ENCODE measurements at regions not wholly inside any gene's neighbourhood (a gene's known extent, or its start where the extent isn't known, plus 50 kb on each side); places are given as distances from the start of the nearest gene placed in this dataset.

GRCh38 chr16:49100366-49100765, 181.3 kb downstream of the CBLN1 start:
- Mint-ChIP-seq H3K4me1 (ENCODE audit: low read depth, unreplicated experiment) (no peaks in the 10 kb centered on the region), H3K36me3 (ENCODE audit: insufficient read depth, unreplicated experiment) (no peaks in the 10 kb centered on the region), H3K27me3 (ENCODE audit: insufficient read depth, unreplicated experiment) (peaks cover 8% of the 10 kb centered on the region), H3K27ac (ENCODE audit: unreplicated experiment) (no peak overlapping the region), H3K9me3 (ENCODE audit: unreplicated experiment) (no peaks in the 10 kb centered on the region), H3K4me3 (ENCODE audit: unreplicated experiment) (no peak overlapping the region)
- ChIA-PET CTCF (no interaction called here), POLR2A (no interaction called here)
- BruUV-seq (replicated peaks), result no TSS peak
- TF ChIP-seq CTCF (IDR thresholded peaks at IDR 0.05; ENCODE audit: insufficient read depth in 1 of 2, low read depth in 1 of 2, low read length in 1 of 2, severe bottlenecking in 1 of 2, unreplicated experiment in 1 of 2), result no peak
- no peaks in the 10 kb centered on the region for H3K36me3 ChIP-seq (ENCODE audit: control insufficient read depth, insufficient read depth, low read length)
- intact Hi-C loops (cut with micrococcal nuclease; ENCODE audit: unreplicated experiment), result no loop called here
- H3K4me1 ChIP-seq, result no peaks in the 10 kb centered on the region
- H3K9me3 ChIP-seq, result no peaks in the 10 kb centered on the region
- H3K27me3 ChIP-seq (replicated peaks; ENCODE audit: control insufficient read depth, insufficient read depth, low read length), result no peaks in the 10 kb centered on the region
- DNase-seq, result no peak
- H3K4me3 ChIP-seq (ENCODE audit: low read depth, low read length), result no peak overlapping the region

DNA sequence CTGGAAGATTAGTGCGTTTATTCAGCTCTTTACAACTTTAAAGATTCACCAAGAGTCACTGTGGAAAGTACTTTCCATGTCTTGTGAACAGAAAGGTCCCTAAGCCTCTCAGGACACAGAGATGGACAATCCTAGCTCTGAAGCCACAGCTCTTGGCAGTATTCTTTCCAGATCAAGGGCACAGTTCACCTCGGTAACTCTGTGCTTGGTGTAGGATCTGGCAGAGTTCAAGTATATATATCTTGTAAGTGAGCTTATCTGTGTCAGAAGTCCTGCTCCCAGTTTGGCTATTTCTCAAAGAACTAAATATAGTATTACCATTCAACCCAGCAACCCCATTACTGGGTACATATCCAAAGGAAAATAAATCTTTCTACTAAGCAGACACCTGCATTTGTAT, 183.7 kb downstream of the CBLN1 start:
- ChIA-PET CTCF (no interaction called here), POLR2A (no interaction called here)
- Histone ChIP-seq H3K9me3 (no peaks in the 10 kb centered on the region), H3K27me3 (replicated peaks; ENCODE audit: control insufficient read depth, insufficient read depth, low read length) (no peaks in the 10 kb centered on the region), H3K4me1 (no peaks in the 10 kb centered on the region), H3K36me3 (ENCODE audit: control insufficient read depth, insufficient read depth, low read length) (no peaks in the 10 kb centered on the region), H3K4me3 (ENCODE audit: low read depth, low read length) (no peak overlapping the region)
- H3K27ac Mint-ChIP-seq (ENCODE audit: unreplicated experiment), result no peak overlapping the region
- H3K36me3 Mint-ChIP-seq (ENCODE audit: insufficient read depth, unreplicated experiment), result no peaks in the 10 kb centered on the region
- no peak for DNase-seq
- no peak overlapping the region for H3K4me3 Mint-ChIP-seq (ENCODE audit: unreplicated experiment)
- BruUV-seq (replicated peaks), result no TSS peak
- no peaks in the 10 kb centered on the region for H3K4me1 Mint-ChIP-seq (ENCODE audit: low read depth, unreplicated experiment)
- intact Hi-C loops (cut with micrococcal nuclease; ENCODE audit: unreplicated experiment), result no loop called here
- no peaks in the 10 kb centered on the region for H3K9me3 Mint-ChIP-seq (ENCODE audit: unreplicated experiment)
- no peak for TF ChIP-seq CTCF (IDR thresholded peaks at IDR 0.05; ENCODE audit: insufficient read depth in 1 of 2, low read depth in 1 of 2, low read length in 1 of 2, severe bottlenecking in 1 of 2, unreplicated experiment in 1 of 2)
- H3K27me3 Mint-ChIP-seq (ENCODE audit: insufficient read depth, unreplicated experiment), result peaks cover 10% of the 10 kb centered on the region

GRCh38 chr16:49096176-49096945, 185.3 kb downstream of the CBLN1 start:
- H3K4me3 Mint-ChIP-seq (ENCODE audit: unreplicated experiment), result no peak overlapping the region
- Histone ChIP-seq H3K4me3 (ENCODE audit: low read depth, low read length) (no peak overlapping the region), H3K9me3 (no peaks in the 10 kb centered on the region), H3K4me1 (no peaks in the 10 kb centered on the region), H3K36me3 (ENCODE audit: control insufficient read depth, insufficient read depth, low read length) (no peaks in the 10 kb centered on the region), H3K27me3 (replicated peaks; ENCODE audit: control insufficient read depth, insufficient read depth, low read length) (no peaks in the 10 kb centered on the region)
- no TSS peak for BruUV-seq (replicated peaks)
- peaks cover 10% of the 10 kb centered on the region for H3K27me3 Mint-ChIP-seq (ENCODE audit: insufficient read depth, unreplicated experiment)
- ChIA-PET CTCF (no interaction called here), POLR2A (no interaction called here)
- intact Hi-C loops (cut with micrococcal nuclease; ENCODE audit: unreplicated experiment), result no loop called here
- H3K27ac Mint-ChIP-seq (ENCODE audit: unreplicated experiment), result no peak overlapping the region
- no peaks in the 10 kb centered on the region for H3K4me1 Mint-ChIP-seq (ENCODE audit: low read depth, unreplicated experiment)
- H3K9me3 Mint-ChIP-seq (ENCODE audit: unreplicated experiment), result no peaks in the 10 kb centered on the region
- no peaks in the 10 kb centered on the region for H3K36me3 Mint-ChIP-seq (ENCODE audit: insufficient read depth, unreplicated experiment)
- TF ChIP-seq CTCF (IDR thresholded peaks at IDR 0.05; ENCODE audit: insufficient read depth in 1 of 2, low read depth in 1 of 2, low read length in 1 of 2, severe bottlenecking in 1 of 2, unreplicated experiment in 1 of 2), result no peak
- no peak for DNase-seq

Measured in Caco-2 (cell line).